HG02588 (cell line): ENCODE measurements at regions not wholly inside any gene's neighbourhood (a gene's known extent, or its start where the extent isn't known, plus 50 kb on each side); places are given as distances from the start of the nearest gene placed in this dataset.

Experiments
- ATAC-seq: cut with Tn5 transposase; IDR thresholded peaks from one replicate; pipeline ENCODE4 v1.9.1; 2021; ENCODE audit warnings: mild to moderate bottlenecking, moderate library complexity; ENCODE audit not compliant: unreplicated experiment

- no peak for ATAC-seq
These were observed 407.6 kb upstream of the PSMD7 start for GRCh38 chr16:73888840-73889490.

GRCh38 chr16:73887911-73888310 is 408.7 kb upstream of the PSMD7 start:
- ATAC-seq = no peak

DNA sequence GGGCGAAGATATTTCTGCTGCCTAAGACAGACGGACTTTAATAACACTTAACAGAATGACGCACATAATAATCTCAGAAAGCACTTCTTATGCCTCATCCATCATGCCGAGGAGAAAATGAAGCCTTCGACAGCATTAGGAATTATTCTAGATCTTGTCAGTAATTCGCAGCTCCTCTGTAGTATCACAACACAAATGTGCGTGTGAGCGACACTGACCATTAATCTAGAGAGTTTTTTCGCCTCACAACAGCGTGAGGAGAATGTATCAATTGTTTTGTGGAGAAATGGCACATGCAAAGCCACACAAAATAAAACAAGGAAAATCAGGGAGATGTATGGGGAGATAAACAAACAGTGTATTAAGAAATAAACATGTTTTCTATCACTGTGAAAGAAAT is 410.2 kb upstream of the PSMD7 start:
- ATAC-seq = no peak

DNA sequence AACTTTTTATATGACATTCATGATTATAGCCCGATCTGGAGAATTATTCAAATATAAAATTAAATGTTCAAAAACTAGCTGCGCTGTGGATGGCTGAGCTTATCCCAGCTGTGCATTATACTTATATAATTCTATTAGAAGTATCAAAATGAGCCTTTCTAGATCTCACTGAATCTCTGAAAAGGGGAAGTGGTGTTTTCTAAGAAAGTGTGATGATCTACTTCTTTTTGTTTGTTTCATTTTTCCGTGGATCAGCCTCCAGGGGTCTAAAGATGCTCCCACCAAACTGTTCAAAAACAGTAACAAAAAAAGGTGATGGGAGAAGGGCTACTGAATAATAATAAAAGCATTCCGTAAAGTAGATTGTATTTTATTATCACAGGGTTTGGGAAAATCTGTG is 411.3 kb upstream of the PSMD7 start:
- no peak for ATAC-seq

- ATAC-seq = no peak
These were observed 412.8 kb upstream of the PSMD7 start for GRCh38 chr16:73883841-73884240.

DNA sequence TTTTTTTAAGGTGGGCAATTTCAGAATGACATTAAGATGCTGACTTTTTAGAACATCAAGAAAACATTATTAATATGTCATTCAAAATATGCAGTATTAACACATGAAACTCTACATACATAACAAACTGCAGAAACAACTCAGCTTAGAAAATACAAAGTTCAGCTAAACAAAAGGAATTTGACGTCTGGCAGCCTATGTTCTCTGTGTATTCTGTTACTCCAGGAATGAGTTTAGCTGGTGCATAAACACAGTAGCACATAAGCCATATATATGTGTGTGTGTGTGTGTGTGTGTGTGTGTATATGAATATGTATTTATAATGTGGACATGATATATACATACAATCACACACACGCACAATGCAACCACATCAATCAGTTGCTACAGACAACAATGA is 413.5 kb upstream of the PSMD7 start:
- no peak for ATAC-seq

GRCh38 chr16:73882651-73883050 is 414.0 kb upstream of the PSMD7 start:
- no peak for ATAC-seq

GRCh38 chr16:73882033-73882432 is 414.6 kb upstream of the PSMD7 start:
- ATAC-seq = no peak

GRCh38 chr16:73879621-73880020 is 417.0 kb upstream of the PSMD7 start:
- ATAC-seq = no peak

GRCh38 chr16:73878611-73879010 is 418.0 kb upstream of the PSMD7 start:
- no peak for ATAC-seq

GRCh38 chr16:73877150-73877549 is 419.5 kb upstream of the PSMD7 start:
- ATAC-seq = no peak

GRCh38 chr16:73875996-73876690 is 420.5 kb upstream of the PSMD7 start:
- ATAC-seq = no peak

DNA sequence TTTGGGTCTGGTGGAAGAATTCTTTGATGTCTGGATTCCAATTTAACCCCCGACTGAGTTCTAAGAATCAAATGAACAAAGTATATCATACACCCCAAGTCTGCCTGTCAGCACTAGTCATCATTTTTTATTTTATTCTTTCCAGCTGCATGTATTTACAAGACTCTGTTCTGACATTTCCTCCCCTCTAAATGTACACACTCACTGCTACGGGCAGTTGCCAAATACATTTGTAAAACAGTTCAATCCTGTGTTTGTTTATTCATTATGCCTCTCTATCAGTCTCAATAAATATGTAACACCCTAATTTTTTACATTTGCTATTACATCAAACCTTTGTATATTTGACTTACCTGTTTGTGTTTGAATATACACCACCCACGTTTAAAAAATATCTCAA is 422.3 kb upstream of the PSMD7 start:
- ATAC-seq = no peak

DNA sequence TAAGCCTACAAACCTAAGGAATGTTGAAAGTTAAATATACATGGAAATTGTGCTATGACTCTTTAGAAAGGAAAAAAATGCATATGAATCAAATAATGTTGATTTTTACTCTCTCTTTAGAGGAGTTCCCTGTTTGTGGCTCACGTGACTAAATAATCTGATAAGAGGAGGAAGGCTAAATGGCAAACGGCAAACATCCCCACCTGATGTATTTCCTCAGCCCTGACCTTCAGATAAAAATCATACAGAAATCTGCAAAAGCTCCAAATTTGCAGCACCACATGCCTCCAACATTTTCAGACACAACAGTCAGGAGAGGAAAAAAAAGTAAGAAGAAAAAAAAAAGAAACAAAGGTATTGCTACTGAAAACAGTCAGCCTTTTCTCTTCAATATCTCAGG is 423.0 kb upstream of the PSMD7 start:
- ATAC-seq = no peak

DNA sequence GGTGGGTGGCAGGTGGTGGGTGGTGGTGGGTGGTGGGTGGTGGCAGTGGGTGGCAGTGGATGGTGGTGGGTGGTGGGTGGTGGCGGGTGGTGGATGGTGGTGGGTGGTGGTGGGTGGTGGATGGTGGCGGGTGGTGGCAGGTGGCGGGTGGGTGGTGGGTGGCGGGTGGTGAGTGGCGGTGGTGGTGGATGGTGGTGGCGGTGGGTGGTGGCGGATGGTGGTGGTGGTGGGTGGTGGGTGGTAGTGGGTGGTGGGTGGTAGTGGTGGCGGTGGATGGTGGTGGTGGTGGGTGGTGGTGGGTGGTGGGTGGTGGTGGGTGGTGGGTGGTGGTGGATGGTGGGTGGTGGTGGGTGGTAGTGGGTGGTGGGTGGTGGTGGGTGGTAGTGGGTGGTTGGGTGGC is 423.8 kb upstream of the PSMD7 start:
- ATAC-seq = no peak

DNA sequence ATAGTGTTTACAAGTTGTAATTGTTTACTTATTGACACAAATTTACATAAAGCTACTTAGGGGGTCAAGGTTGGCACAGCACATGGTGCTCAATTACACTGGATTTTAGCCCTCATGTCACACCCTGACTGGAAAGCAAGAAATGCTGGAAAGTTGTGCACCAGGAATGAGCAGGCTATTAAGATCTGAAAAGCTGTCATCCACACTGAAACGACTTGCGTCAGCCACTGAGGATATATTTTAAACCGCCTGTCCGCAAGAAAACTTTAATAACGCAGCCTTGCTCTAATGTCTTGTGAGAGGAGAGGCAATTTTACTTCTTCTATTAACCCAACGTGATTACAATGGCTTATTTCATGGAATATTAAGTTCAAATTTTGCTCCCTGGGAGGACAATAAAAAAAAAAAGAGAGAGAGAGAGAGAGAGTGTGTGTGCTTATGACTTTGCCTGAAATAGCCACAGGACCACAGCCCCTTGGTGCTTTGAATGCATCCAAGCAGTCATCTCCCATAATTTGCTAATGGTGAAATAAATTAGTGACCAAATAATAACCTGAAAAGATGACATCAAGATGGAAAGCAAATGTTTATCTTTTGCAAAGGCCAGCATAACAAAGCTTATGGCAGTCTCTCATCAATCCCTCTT is 425.4 kb upstream of the PSMD7 start:
- no peak for ATAC-seq

DNA sequence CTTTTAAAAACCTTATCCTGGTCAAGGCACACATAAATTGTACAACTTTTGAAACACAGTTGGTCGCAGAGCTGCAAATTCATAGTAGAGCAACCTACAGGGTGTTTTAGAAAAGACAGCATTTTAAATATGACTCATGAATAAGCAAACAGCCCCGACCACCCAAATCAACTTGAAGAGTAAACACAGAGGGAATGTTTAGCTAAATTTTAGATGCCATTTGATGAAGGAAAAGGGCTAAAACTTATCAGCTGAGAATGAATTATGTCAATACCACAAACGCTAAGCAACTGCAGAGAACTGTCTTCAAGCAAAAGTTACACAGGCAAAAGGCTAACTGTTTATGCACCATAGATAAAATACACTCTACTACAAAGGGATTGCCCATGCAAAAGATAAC is 427.5 kb upstream of the PSMD7 start:
- ATAC-seq = no peak

DNA sequence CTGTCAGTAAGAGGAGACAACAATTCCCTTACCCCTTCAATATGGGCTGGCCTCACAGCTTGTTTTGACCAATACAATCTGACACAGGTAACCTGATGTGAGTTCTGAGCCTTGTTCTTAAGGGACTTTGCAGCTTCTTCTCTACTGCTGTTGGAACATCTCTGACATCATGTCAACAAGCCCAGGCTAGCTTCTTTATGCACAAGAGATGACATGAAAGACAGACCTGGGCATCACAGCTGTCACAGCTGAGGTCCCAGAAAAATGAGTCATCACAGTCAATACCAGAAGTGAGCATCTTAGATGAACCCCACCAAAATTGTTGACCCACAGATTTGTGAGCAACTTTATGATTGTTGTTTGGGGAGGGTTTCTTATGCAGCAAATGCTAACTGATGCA is 431.7 kb upstream of the PSMD7 start:
- ATAC-seq = no peak

GRCh38 chr16:73858326-73858725 is 438.3 kb upstream of the PSMD7 start:
- no peak for ATAC-seq

DNA sequence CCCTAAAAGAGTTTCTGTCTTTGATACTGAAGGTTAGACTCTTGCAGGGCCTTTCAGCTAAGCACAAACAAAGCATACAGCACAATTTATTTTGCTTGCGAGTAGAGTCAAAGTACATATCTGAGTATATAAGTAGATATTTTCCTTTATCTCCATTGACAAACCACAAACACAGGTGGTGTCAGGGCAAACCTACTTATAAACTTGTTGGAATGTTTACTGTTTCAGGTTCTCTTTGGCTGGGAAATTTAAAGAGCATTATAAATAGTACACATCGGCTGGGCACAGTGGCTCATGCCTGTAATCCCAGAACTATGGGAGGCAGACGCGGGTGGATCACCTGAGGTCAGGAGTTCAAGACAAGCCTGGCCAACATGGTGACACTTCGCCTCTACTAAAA is 442.6 kb upstream of the PSMD7 start:
- no peak for ATAC-seq

GRCh38 chr16:73852561-73852960 is 444.1 kb upstream of the PSMD7 start:
- ATAC-seq = no peak

DNA sequence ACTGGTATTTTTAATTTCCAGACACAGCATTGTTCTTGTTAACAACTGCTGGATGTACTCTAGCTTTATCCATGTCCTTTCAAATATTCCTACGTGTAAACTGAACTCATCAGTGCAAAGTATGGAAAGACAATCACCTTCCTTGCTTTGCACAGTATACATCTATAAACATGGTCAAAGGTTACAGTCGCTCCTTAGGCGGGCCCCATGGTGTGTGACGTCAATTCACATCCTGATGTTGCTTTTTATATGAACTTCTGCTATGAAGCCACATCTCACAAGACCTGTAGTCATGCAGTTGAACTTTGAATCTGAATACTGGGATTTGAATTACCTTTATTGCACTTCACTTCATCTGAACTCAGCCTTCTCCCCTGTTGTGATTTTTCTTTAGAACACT is 447.6 kb upstream of the PSMD7 start:
- ATAC-seq = no peak
